Heart left ventricle (tissue), 13 donors: ENCODE measurements at regions not wholly inside any gene's neighbourhood (a gene's known extent, or its start where the extent isn't known, plus 50 kb on each side); places are given as distances from the start of the nearest gene placed in this dataset.

Experiments used
- CTCF ChIP-seq, 12 donors: fragments of 200-600 bp; sonication (generic) in 4 of 12; IDR thresholded peaks; one replicate each; pipeline versions ENCODE4 v1.5.0 to v1.8.0; 2018 to 2022; ENCODE audit warnings: antibody characterized with exemption in 12 of 12, mild to moderate bottlenecking in 5 of 12
- POLR2A ChIP-seq, 2 donors: fragments of 450-650 bp; IDR thresholded peaks; one replicate each; pipeline ENCODE4 v1.6.1; 2017; ENCODE audit warnings: antibody characterized with exemption in 2 of 2, mild to moderate bottlenecking in 2 of 2, moderate library complexity in 2 of 2
- donor health status: ischemic (EF 13 %, LVEDD 7.1; RV severe dilation, severe dysfunction).
- donor health status: DM: no; HTN: yes; CAD: no.
- donor health status: DM: no; HTN: no; CAD: no.
- donor health status: ischemic (EF 25% LVEDD 6.9; RV normal size, moderate dysfunction).
- donor health status: ischemic (EF 25% LVEDD 5.7; RV mildly dilated, moderate dysfunction).
- donor health status: ischemic (EF 35%, LVEDD 5.7; RV mildly dilated, moderate dysfunction).
- donor health status: nonischemic (EF 11% LVEDD 7.7; RV severe dilation, severe dysfunction).
- donor health status: DM: yes; HTN: yes; CAD: no.
- donor health status: PGD.
- donor health status: ischemic (EF 29% LVEDD 5.4; RV normal size, mild dysfunction).
- donor health status: nonischemic (EF 23%, LVEDD 6.1; RV moderate dilation, normal function).

GRCh38 chr10:8511026-8511425 lies 456.5 kb downstream of the GATA3 start:
- TF ChIP-seq CTCF (IDR thresholded peaks at IDR 0.05), result no peak
- no peak for TF ChIP-seq POLR2A (IDR thresholded peaks at IDR 0.05)
